ENCODE measurements at regions not wholly inside any gene's neighbourhood (a gene's known extent, or its start where the extent isn't known, plus 50 kb on each side); places are given as distances from the start of the nearest gene placed in this dataset.

- no peak for TF ChIP-seq CTCF (IDR thresholded peaks at IDR 0.05)
- no peak for TF ChIP-seq POLR2A (IDR thresholded peaks at IDR 0.05)
- no peak for TF ChIP-seq POLR2AphosphoS5 (IDR thresholded peaks at IDR 0.05)
Observed at GRCh38 chr14:54200726-54201125, 196.1 kb upstream of the CDKN3 start.
